ENCODE measurements at regions not wholly inside any gene's neighbourhood (a gene's known extent, or its start where the extent isn't known, plus 50 kb on each side); places are given as distances from the start of the nearest gene placed in this dataset.

DNA sequence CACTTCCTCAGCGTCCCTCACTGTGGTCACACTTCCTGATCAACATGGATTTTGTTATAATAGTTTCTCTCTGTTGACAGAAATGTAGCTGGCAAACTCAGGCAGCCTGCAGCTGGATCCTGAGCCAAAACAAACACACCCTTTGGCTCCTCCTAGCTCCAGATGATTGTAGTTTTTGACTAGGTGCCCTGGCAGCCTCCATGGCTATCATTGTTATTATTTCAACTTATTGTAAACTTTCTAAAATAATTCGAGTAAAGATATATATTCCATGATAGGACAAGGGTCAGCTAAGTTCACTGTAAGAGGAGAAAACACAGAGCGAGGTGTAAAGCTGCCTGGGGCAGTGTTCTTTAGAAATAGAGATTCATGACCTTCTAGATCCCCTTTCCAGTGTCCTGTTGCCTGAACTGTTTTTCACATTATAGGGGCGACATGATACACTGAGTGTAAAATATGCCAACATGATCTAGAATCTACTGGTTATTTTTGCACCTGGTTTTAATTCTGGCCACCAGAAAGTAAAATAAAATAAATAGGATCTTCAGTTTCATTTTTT lies 98.2 kb upstream of the HDGFL1 start:
- peak; percentile 32 for DNase-seq (ENCODE audit: low read depth)
- TF ChIP-seq, protein P1, sequence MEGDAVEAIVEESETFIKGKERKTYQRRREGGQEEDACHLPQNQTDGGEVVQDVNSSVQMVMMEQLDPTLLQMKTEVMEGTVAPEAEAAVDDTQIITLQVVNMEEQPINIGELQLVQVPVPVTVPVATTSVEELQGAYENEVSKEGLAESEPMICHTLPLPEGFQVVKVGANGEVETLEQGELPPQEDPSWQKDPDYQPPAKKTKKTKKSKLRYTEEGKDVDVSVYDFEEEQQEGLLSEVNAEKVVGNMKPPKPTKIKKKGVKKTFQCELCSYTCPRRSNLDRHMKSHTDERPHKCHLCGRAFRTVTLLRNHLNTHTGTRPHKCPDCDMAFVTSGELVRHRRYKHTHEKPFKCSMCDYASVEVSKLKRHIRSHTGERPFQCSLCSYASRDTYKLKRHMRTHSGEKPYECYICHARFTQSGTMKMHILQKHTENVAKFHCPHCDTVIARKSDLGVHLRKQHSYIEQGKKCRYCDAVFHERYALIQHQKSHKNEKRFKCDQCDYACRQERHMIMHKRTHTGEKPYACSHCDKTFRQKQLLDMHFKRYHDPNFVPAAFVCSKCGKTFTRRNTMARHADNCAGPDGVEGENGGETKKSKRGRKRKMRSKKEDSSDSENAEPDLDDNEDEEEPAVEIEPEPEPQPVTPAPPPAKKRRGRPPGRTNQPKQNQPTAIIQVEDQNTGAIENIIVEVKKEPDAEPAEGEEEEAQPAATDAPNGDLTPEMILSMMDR (conservative IDR thresholded peaks at IDR 0.05; ENCODE audit: low read length) = no peak; the same call in 1 of the 2 replicates
- no peak overlapping the region for H3K4me3 ChIP-seq (ENCODE audit: low read length)

DNA sequence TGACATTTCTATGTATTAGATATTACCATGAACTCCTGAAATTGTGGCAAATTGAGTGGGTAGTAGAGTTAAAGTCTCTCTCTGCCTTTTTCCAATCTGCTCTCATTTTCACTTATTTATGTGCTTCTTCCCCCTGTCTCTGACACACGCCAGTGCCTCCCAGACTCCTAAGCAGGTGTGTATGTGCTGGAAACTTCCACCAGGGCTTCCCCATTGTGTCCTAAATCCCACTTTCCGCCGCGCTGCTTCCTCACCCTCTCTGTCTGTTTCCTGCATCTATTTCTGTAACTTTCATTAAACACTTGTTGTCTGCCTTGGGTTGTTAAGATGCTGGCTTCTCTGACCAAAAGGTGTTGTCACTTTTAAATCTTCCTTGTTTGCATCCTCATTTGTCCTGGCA lies 97.6 kb upstream of the HDGFL1 start:
- no peak overlapping the region for H3K4me3 ChIP-seq (ENCODE audit: low read length)
- TF ChIP-seq, protein P1 (conservative IDR thresholded peaks at IDR 0.05; ENCODE audit: low read length) = no peak
- DNase-seq (ENCODE audit: low read depth) = no peak

DNA sequence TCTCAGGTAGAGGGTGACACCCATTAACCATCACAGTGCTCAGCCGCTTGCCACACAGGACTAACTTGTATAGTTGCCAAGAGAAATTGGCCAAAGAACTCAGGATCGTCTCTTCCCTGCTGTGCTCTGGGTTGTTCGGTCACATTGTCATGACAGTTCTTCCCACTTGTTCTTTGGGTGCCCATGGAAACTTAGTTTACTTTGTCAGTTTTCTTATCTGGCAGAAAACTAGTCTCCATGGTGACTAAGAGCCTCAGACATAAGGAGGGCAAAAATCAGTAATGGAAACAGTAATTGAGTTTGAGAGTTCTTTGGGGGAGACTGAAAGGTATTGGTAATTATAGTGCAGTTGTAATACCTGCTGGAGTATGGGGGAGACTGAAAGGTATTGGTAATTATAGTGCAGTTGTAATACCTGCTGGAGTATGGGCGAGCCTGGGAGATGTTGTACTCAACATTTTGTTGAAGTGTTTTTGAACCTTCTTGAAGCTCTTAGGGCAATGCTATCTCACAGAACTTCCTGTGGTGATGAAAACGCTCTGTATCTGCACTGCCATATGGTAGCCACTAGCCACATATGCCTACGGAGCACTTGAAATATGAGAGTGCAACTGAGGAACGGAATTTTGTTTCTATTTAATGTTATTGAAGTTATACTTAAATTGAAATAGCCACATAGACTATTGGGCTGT lies 95.2 kb upstream of the HDGFL1 start:
- TF ChIP-seq, protein P1 (conservative IDR thresholded peaks at IDR 0.05; ENCODE audit: low read length) = no peak
- no peak overlapping the region for H3K4me3 ChIP-seq (ENCODE audit: low read length)
- no peak for DNase-seq (ENCODE audit: low read depth)

DNA sequence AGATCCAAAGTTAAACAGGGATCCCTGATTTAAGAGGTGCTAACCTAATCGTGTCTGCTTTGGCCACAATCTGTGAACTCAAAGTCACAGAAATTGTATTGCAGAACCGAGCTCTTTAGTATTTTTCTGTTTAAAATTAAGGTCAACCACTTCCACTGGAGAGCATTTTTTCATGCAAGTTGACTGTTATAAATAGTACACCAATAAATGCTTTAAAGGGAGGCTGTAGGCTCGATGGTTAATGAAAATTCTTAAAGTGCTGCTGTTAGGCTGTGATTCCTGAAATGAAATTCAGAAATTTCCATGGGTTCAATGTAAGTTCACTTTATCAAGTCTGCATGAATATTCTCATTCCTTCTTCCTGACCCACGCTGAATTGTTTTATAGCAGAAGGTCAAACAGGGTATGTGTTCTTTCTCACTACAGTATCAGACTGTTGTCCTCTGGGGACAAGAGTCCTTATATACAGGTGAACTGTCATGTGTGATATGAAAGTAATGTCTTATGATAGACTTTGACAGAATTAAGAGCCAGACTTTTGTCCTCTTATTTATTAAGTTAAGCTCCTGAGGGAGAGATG lies 92.5 kb upstream of the HDGFL1 start:
- no peak for DNase-seq (ENCODE audit: low read depth)
- TF ChIP-seq, protein P1 (conservative IDR thresholded peaks at IDR 0.05; ENCODE audit: low read length) = no peak
- no peak overlapping the region for H3K4me3 ChIP-seq (ENCODE audit: low read length)

DNA sequence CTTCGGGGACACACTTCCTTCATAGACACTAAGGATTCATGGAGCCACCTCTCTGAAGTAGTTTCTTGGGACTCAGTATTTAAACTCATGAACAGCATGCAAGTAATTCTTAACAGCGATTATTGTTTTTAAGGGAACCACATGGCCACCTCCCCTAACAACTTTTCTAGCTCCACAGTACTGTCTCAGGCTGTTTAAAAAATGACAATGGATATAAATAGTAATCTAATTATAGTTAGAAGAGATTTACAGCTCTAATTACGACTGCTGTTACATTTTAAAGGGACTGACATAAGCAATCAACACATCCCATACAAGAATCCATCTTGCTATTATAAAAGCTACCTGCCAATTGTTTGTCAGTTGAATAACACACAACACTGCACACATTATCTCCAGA lies 72.1 kb upstream of the HDGFL1 start:
- no peak overlapping the region for H3K4me3 ChIP-seq (ENCODE audit: low read length)
- TF ChIP-seq, protein P1 (conservative IDR thresholded peaks at IDR 0.05; ENCODE audit: low read length) = no peak
- DNase-seq (ENCODE audit: low read depth) = no peak

DNA sequence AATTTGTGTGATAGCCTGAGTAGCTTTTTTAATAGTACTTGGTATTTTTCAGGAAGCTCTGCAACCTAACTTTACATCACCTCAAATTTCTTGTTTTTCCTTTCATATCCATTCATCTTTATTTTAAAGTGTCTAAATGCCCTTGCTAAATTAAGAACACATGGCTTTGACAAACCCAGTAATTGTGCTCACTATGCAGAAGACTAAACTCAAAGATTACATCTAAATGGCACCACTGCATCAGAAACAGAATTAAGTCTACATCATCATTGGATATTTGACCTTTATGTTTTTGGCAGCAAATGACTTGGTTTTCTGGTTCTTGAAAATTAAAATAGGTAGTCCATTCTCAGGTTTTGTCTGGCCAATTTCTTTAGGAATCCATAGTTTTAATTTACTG lies 69.6 kb upstream of the HDGFL1 start:
- no peak for DNase-seq (ENCODE audit: low read depth)
- no peak overlapping the region for H3K4me3 ChIP-seq (ENCODE audit: low read length)
- TF ChIP-seq, protein P1 (conservative IDR thresholded peaks at IDR 0.05; ENCODE audit: low read length) = no peak

DNA sequence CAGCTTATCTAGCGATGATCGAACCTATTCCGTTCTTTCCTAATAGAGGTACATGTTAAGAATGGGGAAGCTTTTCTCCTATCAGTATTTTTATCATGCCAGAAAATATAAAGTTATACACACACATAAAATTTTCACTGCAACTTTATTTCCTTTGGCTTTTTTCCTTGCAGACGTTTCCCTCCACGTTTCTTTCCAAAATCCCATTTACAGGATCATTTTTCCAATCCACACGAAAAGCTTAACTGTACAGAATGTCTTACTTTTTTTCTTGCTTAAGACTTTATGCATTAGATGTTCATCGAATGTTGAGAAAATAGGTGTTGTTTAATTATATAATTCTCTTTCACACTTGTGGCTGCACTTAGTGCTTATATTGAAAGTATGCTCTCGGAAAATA lies 62.9 kb upstream of the HDGFL1 start:
- H3K4me3 ChIP-seq (ENCODE audit: low read length) = no peak overlapping the region
- TF ChIP-seq, protein P1 (conservative IDR thresholded peaks at IDR 0.05; ENCODE audit: low read length) = no peak
- DNase-seq (ENCODE audit: low read depth) = no peak

All from AG10803 (cell line).